Inflammatory macrophage (primary cell): ENCODE measurements at regions not wholly inside any gene's neighbourhood (a gene's known extent, or its start where the extent isn't known, plus 50 kb on each side); places are given as distances from the start of the nearest gene placed in this dataset.

ENCODE experiments used
- DNase-seq, 2 donors: peaks; one replicate each; pipeline ENCODE4 v3.0.0-alpha.2; 2020 to 2022

GRCh38 chr7:156148547-156148946 lies 336.3 kb upstream of the SHH start:
- no peak for DNase-seq

GRCh38 chr7:156147756-156148504 lies 335.7 kb upstream of the SHH start:
- no peak for DNase-seq

GRCh38 chr7:156147104-156147503 lies 334.8 kb upstream of the SHH start:
- no peak for DNase-seq

GRCh38 chr7:156145996-156146395 lies 333.7 kb upstream of the SHH start:
- no peak for DNase-seq

- DNase-seq, result no peak
Measured at GRCh38 chr7:156145184-156145583, 332.9 kb upstream of the SHH start.

GRCh38 chr7:156143683-156144082 lies 331.4 kb upstream of the SHH start:
- DNase-seq, result no peak

GRCh38 chr7:156143158-156143557 lies 330.9 kb upstream of the SHH start:
- no peak for DNase-seq

- no peak for DNase-seq
Measured at GRCh38 chr7:156141941-156142340, 329.7 kb upstream of the SHH start.

GRCh38 chr7:156140896-156141295 lies 328.6 kb upstream of the SHH start:
- no peak for DNase-seq

GRCh38 chr7:156140447-156140846 lies 328.2 kb upstream of the SHH start:
- DNase-seq, result no peak

- no peak for DNase-seq
Measured at GRCh38 chr7:156139633-156140032, 327.4 kb upstream of the SHH start.

GRCh38 chr7:156139112-156139511 lies 326.8 kb upstream of the SHH start:
- DNase-seq, result no peak

GRCh38 chr7:156131881-156132280 lies 319.6 kb upstream of the SHH start:
- no peak for DNase-seq

GRCh38 chr7:156129522-156129921 lies 317.3 kb upstream of the SHH start:
- DNase-seq, result no peak

- no peak for DNase-seq
Measured at GRCh38 chr7:156128496-156128895, 316.2 kb upstream of the SHH start.

GRCh38 chr7:156127166-156128134 lies 315.2 kb upstream of the SHH start:
- DNase-seq, result no peak

- DNase-seq, result no peak
Measured at GRCh38 chr7:156125841-156126730, 313.8 kb upstream of the SHH start.

- no peak for DNase-seq
Measured at GRCh38 chr7:156124356-156124755, 312.1 kb upstream of the SHH start.

GRCh38 chr7:156123362-156123761 lies 311.1 kb upstream of the SHH start:
- no peak for DNase-seq

- DNase-seq, result no peak
Measured at GRCh38 chr7:156122752-156123354, 310.6 kb upstream of the SHH start.

- no peak for DNase-seq
Measured at GRCh38 chr7:156121956-156122355, 309.7 kb upstream of the SHH start.

- no peak for DNase-seq
Measured at GRCh38 chr7:156121434-156121833, 309.2 kb upstream of the SHH start.
